Adrenal gland (tissue), 9 donors: ENCODE measurements at regions not wholly inside any gene's neighbourhood (a gene's known extent, or its start where the extent isn't known, plus 50 kb on each side); places are given as distances from the start of the nearest gene placed in this dataset.

Source experiments
- DNase-seq, 7 donors: peaks; one replicate each; pipeline ENCODE4 v3.0.0-alpha.2; 2019 to 2020
- H3K27ac ChIP-seq, 5 donors: fragments of 200-600 bp; sonication (generic) in 4 of 5; 1 replicate in 3 of 5; 2 replicates in 2 of 5; pipeline versions ENCODE4 v1.5.1 to v1.8.0; 2016 to 2020; ENCODE audit warnings: mild to moderate bottlenecking in 1 of 5
- H3K27me3 ChIP-seq: fragments of 200-600 bp; 2 replicates; pipeline ENCODE4 v1.8.0; 2021
- H3K36me3 ChIP-seq, 2 donors: fragments of 200-600 bp; replicated peaks in 1 of 2; 1 replicate in 1 of 2; 2 replicates in 1 of 2; pipeline versions ENCODE4 v1.5.1 to v1.8.0; 2018 to 2022
- H3K4me1 ChIP-seq, 2 donors: fragments of 200-600 bp; replicated peaks in 1 of 2; 1 replicate in 1 of 2; 2 replicates in 1 of 2; pipeline versions ENCODE4 v1.5.1 to v1.8.0; 2018 to 2021
- H3K4me3 ChIP-seq, 4 donors: fragments of 200-600 bp; sonication (generic) in 3 of 4; one replicate each; pipeline ENCODE4 v1.5.1; 2016 to 2018
- H3K9me3 ChIP-seq, 3 donors: fragments of 200-600 bp; sonication (generic) in 1 of 3; replicated peaks in 1 of 3; 1 replicate in 2 of 3; 2 replicates in 1 of 3; pipeline versions ENCODE4 v1.5.1 to v1.8.0; 2016 to 2021
- CTCF ChIP-seq, 6 experiments: fragments of 450-650 bp in 4 of 6; fragments of 200-600 bp in 2 of 6; sonication (generic) in 1 of 6; IDR thresholded peaks; 1 replicate in 5 of 6; 2 replicates in 1 of 6; pipeline versions ENCODE4 v1.5.1 to v1.8.0; 2016 to 2021; ENCODE audit warnings: antibody characterized with exemption in 6 of 6, mild to moderate bottlenecking in 2 of 6, moderate library complexity in 1 of 6
- POLR2A ChIP-seq, 2 donors: fragments of 450-650 bp; IDR thresholded peaks; one replicate each; pipeline ENCODE4 v1.6.1; 2017; ENCODE audit warnings: antibody characterized with exemption in 2 of 2, mild to moderate bottlenecking in 2 of 2, moderate library complexity in 1 of 2
- WGBS, 4 donors: extraction: QIAGEN DNeasy Blood & Tissue Kit in 2 of 4; methylation state at CpG; one replicate each; pipeline versions ENCODE4 v1.1.5 to v1.1.7; 2013 to 2017; 5-methylcytosine and 5-hydroxymethylcytosine counted together
- intact Hi-C, 2 donors: fragments of 100-400 bp; cut with DNase I; formaldehyde crosslinking; loops; one replicate each; pipeline versions ENCODE4 v1.14.1 to v1.15.0; 2022 to 2023
- donor health status: healthy with polysubstance abuse.
- donor health status: Bipolar disorder and iron deficiency.
- donor health status: DM: yes; HTN: yes; CAD: no.
- donor health status: DM: no; HTN: no; CAD: no.
- donor health status: DM: no; HTN: no; CAD: no.

- H3K4me3 ChIP-seq: no peak overlapping the region
- no peak for TF ChIP-seq CTCF (IDR thresholded peaks at IDR 0.05)
- TF ChIP-seq POLR2A (IDR thresholded peaks at IDR 0.05): no peak
- no peak for DNase-seq
- H3K36me3 ChIP-seq: no peaks in the 10 kb centered on the region
- no peaks in the 10 kb centered on the region for H3K9me3 ChIP-seq
- H3K4me1 ChIP-seq: no peaks in the 10 kb centered on the region
- intact Hi-C loops: no loop called here
- 52 to 74% (median 55%) methylated on average over 2 of the region's 2 CpGs for WGBS, 4 donors
- H3K27me3 ChIP-seq: no peaks in the 10 kb centered on the region
- no peak overlapping the region for H3K27ac ChIP-seq
Measured at GRCh38 chrX:87736576-87736975, 219.0 kb downstream of the KLHL4 start.

- Histone ChIP-seq H3K4me1 (no peaks in the 10 kb centered on the region), H3K36me3 (no peaks in the 10 kb centered on the region), H3K27ac (no peak overlapping the region), H3K4me3 (no peak overlapping the region), H3K27me3 (peaks cover 5% of the 10 kb centered on the region), H3K9me3 (no peaks in the 10 kb centered on the region)
- intact Hi-C loops: no loop called here
- 44 to 50% (median 47%) methylated on average over 1 of the region's 1 CpG for WGBS, 4 donors
- TF ChIP-seq POLR2A (IDR thresholded peaks at IDR 0.05) (no peak), CTCF (IDR thresholded peaks at IDR 0.05) (no peak)
- DNase-seq: no peak
Measured at GRCh38 chrX:87744391-87744790, 226.8 kb downstream of the KLHL4 start.

GRCh38 chrX:87755493-87755892, 237.9 kb downstream of the KLHL4 start:
- no peak for DNase-seq
- Histone ChIP-seq H3K27ac (no peak overlapping the region), H3K9me3 (no peaks in the 10 kb centered on the region), H3K4me1 (no peaks in the 10 kb centered on the region), H3K27me3 (no peaks in the 10 kb centered on the region), H3K4me3 (no peak overlapping the region), H3K36me3 (no peaks in the 10 kb centered on the region)
- no peak for TF ChIP-seq CTCF (IDR thresholded peaks at IDR 0.05)
- WGBS, 4 donors: 71 to 79% (median 75%) methylated on average over 5 of the region's 5 CpGs
- intact Hi-C loops: no loop called here

- intact Hi-C loops: no loop called here
- Histone ChIP-seq H3K36me3 (no peaks in the 10 kb centered on the region), H3K4me3 (no peak overlapping the region), H3K27me3 (no peaks in the 10 kb centered on the region), H3K9me3 (no peaks in the 10 kb centered on the region), H3K27ac (no peak overlapping the region), H3K4me1 (no peaks in the 10 kb centered on the region)
- no peak for DNase-seq
- TF ChIP-seq POLR2A (IDR thresholded peaks at IDR 0.05) (no peak), CTCF (IDR thresholded peaks at IDR 0.05) (no peak)
Measured at GRCh38 chrX:87788976-87789375, 271.4 kb downstream of the KLHL4 start.
